ENCODE measurements at regions not wholly inside any gene's neighbourhood (a gene's known extent, or its start where the extent isn't known, plus 50 kb on each side); places are given as distances from the start of the nearest gene placed in this dataset.

DNA sequence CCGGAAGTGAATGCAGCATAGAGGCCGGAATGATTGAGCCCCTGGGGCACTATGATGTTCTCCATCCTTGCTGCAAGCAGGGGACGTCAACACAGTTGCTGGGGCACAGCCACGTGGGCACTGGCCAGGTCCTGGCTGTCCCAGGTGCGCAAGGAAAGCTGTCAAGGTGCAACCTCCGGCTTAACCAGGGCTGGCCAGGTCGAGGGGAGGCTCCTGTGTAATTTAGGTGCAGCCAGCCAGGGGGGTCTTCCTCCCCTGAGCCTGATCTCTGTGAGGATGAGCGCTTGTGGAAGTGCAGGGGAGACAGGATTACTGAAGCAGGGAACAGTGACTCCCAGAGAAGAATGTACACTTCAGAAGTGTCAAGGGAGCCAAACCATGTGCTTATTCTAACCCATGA lies 852.8 kb upstream of the TMEM132C start:
- no peaks in the 10 kb centered on the region for H3K9me3 ChIP-seq (ENCODE audit: control insufficient read depth, insufficient read depth, low read length)
- H3K36me3 ChIP-seq (ENCODE audit: insufficient read depth, low read length) = no peaks in the 10 kb centered on the region
- peaks cover 3% of the 10 kb centered on the region; the same call in 1 of the 2 replicates for H3K4me1 ChIP-seq (ENCODE audit: insufficient read depth, low read length)
- no peak overlapping the region for H3K9ac ChIP-seq (ENCODE audit: low read depth, low read length)

DNA sequence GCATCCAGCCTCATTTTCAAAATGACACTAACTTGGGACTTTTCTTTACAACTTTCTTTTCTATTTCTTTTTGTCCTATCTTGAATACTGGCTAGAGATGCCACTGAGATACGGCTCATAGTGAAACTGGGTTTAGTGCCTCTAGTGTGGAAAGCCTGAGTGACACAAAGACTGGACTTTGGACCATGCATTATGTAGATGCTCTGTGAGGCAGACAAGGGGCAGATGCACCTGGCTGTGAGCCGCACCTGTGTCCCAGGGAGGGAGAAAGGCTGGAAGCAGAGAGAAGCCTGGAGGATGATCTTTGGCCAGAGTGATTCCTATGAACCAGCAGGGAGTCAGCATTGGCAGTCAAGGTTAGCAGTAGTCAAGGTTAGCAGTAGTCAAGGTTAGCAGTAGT lies 852.3 kb upstream of the TMEM132C start:
- Histone ChIP-seq H3K9ac (ENCODE audit: low read depth, low read length) (no peak overlapping the region), H3K4me1 (ENCODE audit: insufficient read depth, low read length) (peaks cover 3% of the 10 kb centered on the region; the same call in 1 of the 2 replicates), H3K9me3 (ENCODE audit: control insufficient read depth, insufficient read depth, low read length) (no peaks in the 10 kb centered on the region), H3K36me3 (ENCODE audit: insufficient read depth, low read length) (no peaks in the 10 kb centered on the region)

DNA sequence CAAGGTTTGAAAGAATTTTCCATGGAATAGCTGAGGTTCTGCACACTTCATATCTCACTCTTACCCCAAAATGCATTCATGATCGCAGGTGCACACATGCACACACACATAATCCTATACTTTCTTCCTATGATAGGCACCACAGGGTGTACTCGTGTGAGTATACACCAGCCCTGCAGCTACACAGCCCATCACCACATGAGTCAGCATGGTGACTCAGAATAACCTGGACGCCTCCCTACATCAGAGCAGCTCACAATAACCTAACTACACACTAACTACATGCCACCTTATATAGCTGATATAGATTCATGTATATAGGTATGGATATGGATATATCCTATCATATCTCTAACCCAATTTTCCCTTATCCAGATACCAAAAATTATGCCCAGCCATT lies 850.2 kb upstream of the TMEM132C start:
- no peaks in the 10 kb centered on the region for H3K36me3 ChIP-seq (ENCODE audit: insufficient read depth, low read length)

DNA sequence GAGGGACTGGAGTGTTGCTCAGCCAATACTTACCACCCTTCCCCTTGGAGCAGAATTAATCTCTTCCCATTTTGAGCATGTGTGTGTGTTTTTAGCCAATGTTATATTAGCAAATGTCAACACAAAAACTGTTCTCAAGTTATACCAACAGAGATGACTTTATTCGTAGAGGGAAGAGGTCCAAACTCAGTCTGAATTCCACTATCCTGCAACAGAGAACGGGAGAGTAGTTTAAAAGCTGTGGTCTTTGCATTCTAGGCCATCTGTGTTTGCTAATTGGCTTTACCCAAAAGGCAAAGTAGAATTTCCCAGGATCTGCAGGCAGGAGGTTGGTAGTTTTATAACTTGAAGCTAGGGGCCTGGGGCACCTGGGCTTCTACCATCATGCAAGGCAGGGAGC lies 847.9 kb upstream of the TMEM132C start:
- Histone ChIP-seq H3K9me3 (ENCODE audit: control insufficient read depth, insufficient read depth, low read length) (no peaks in the 10 kb centered on the region), H3K4me1 (ENCODE audit: insufficient read depth, low read length) (peaks cover 3% of the 10 kb centered on the region; the same call in 1 of the 2 replicates), H3K36me3 (ENCODE audit: insufficient read depth, low read length) (no peaks in the 10 kb centered on the region), H3K9ac (ENCODE audit: low read depth, low read length) (no peak overlapping the region)

More for the DNA sequence above, 850.2 kb upstream of the TMEM132C start:
- Histone ChIP-seq H3K4me1 (ENCODE audit: insufficient read depth, low read length) (peaks cover 3% of the 10 kb centered on the region; the same call in 1 of the 2 replicates), H3K9me3 (ENCODE audit: control insufficient read depth, insufficient read depth, low read length) (no peaks in the 10 kb centered on the region), H3K9ac (ENCODE audit: low read depth, low read length) (no peak overlapping the region)

DNA sequence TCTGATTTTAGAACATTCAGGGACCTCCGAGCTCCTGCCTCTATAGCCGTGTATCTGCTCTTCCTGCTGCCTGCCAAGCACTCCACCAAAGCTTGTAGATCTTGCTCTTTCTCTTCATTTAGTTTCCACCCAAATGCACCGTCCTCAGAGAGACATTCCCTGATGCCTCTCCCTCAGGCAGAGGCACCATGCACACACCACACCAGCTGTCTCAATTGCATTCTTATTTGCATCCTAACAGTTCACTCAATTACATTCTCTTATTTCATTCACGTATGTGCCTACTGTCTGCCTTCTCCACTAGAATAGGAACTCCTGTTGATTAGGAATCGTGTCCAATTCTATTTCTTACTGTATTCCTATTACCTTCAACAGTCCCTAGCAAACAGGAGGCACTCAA lies 845.4 kb upstream of the TMEM132C start:
- no peak overlapping the region for H3K9ac ChIP-seq (ENCODE audit: low read depth, low read length)
- no peaks in the 10 kb centered on the region for H3K4me1 ChIP-seq (ENCODE audit: insufficient read depth, low read length)
- no peaks in the 10 kb centered on the region for H3K36me3 ChIP-seq (ENCODE audit: insufficient read depth, low read length)
- H3K9me3 ChIP-seq (ENCODE audit: control insufficient read depth, insufficient read depth, low read length) = no peaks in the 10 kb centered on the region; the same call in 1 of the 2 replicates

DNA sequence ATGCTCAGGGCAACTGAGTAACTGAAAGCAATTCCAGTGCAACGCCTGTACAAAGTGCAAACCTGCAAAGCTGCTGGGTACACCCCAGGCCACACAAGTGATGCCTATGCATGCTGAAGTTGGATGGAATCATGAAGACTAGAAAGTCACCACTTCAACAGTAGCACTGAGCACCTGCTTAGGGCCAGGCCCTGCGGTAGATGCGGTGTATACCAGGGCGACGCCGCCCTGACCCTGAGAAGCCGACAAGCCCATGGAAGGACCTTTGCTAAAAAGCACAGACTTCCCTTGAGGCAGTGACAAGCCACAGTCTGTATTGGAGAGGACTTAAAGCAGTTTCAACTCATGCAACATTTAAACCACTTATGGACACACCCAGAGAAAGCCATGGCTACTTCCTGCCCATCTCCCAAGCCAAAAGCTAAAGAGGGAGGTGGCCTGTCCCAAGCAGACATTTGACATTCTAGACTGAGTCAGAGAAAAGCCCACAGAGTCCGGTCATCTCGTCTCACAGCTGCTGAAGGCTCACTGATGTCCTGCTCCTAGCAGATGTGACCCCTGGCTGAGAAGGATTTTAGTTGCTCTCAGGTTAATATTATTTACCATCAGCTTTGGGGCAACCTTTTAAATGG lies 843.9 kb upstream of the TMEM132C start:
- no peaks in the 10 kb centered on the region for H3K36me3 ChIP-seq (ENCODE audit: insufficient read depth, low read length)
- no peaks in the 10 kb centered on the region; the same call in 1 of the 2 replicates for H3K9me3 ChIP-seq (ENCODE audit: control insufficient read depth, insufficient read depth, low read length)
- no peaks in the 10 kb centered on the region for H3K4me1 ChIP-seq (ENCODE audit: insufficient read depth, low read length)
- no peak overlapping the region for H3K9ac ChIP-seq (ENCODE audit: low read depth, low read length)

DNA sequence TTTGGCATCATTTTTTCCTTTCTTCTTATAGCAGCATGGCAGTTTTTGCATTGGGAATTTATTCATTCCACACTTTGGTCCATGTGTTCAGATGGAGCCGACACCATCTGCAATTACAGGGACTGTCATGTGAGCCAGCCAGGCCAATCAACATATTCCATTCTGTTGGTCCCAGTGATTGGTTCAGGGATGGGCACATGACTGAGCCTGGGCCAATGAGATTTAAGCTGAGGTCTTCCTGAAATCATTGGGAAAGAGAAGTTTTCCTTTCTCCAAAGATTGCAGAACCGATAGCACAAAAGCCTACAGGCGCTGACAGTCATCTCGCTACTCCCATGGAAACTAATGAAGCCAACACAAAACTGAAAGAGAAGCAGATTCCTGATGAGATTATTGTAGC lies 841.5 kb upstream of the TMEM132C start:
- Histone ChIP-seq H3K9me3 (ENCODE audit: control insufficient read depth, insufficient read depth, low read length) (no peaks in the 10 kb centered on the region; the same call in 1 of the 2 replicates), H3K9ac (ENCODE audit: low read depth, low read length) (no peak overlapping the region), H3K4me1 (ENCODE audit: insufficient read depth, low read length) (no peaks in the 10 kb centered on the region), H3K36me3 (ENCODE audit: insufficient read depth, low read length) (no peaks in the 10 kb centered on the region)

DNA sequence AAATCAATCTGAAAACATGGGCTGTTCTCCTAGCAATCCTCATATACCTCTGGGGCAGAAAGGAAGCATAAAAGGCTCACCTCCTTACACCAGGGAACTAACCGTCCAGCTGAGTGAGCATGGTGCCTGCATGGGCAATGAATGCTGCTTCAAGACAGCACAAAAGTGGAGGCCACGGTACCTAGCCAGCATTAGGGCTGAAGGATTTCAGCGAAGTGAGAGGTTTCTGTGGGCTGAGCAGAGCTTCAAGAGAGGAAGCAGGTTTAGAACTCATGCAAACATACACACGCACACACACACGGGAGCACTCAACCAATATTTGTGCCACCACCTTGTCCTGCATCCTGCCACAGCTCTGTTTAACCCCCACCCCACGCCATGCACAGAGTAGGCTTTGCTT lies 838.5 kb upstream of the TMEM132C start:
- H3K9me3 ChIP-seq (ENCODE audit: control insufficient read depth, insufficient read depth, low read length) = no peaks in the 10 kb centered on the region; the same call in 1 of the 2 replicates
- H3K36me3 ChIP-seq (ENCODE audit: insufficient read depth, low read length) = no peaks in the 10 kb centered on the region

DNA sequence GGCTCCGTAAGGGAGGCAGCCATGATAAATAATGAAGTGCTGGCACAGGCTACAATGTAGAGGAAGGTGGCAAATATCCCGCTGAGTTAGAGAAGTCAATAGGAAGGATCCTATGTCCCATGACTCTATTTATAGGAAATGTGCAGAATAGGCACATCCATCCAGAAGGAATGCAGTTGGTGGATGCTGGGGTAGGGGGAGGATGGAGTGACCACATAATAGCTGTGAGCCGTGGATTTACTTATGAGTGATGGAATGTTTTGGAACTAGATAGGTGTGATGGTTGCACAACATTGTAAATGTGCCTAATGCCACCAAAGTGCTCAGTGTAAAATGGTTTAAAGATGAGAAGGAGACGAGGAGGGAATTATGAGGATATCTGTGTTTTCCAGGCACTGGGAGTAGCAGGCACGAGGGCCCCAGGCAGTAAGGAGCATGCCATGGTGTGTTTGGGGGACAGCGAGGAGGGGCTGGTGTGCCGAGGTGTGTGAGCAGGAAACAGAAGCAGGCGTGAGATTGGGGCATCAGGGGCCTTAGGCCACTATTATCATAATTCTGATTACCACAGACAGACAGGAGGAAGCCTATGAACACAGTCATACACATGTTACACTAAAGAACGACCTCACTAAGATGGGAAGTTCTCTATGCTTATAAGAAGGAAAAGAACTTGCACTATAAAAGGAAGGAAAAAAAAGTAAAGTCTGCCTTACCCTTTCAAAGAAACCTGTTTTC lies 837.3 kb upstream of the TMEM132C start:
- Histone ChIP-seq H3K36me3 (ENCODE audit: insufficient read depth, low read length) (no peaks in the 10 kb centered on the region), H3K9me3 (ENCODE audit: control insufficient read depth, insufficient read depth, low read length) (no peaks in the 10 kb centered on the region; the same call in 1 of the 2 replicates), H3K4me1 (ENCODE audit: insufficient read depth, low read length) (no peaks in the 10 kb centered on the region), H3K9ac (ENCODE audit: low read depth, low read length) (no peak overlapping the region)

More for the DNA sequence above, 838.5 kb upstream of the TMEM132C start:
- Histone ChIP-seq H3K9ac (ENCODE audit: low read depth, low read length) (no peak overlapping the region), H3K4me1 (ENCODE audit: insufficient read depth, low read length) (no peaks in the 10 kb centered on the region)

DNA sequence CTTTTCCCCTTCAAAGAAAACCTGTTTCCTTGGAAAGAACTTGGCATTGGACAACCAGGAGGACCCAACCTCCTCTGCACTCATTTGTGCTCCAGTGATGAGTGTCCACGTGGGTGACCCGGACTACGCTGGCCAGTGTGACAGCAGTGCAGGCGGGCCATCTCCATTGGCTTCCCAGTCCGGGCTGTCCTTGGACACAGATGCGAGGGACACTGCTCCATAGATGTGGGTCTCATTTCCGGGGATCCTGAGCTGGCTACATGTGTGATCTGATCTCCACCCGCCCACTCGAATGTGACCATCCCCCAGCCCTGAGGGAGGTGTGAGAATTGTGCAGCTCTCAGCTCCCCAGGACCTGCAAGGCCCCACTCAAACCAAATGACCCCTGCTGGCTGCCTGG lies 836.6 kb upstream of the TMEM132C start:
- Histone ChIP-seq H3K9ac (ENCODE audit: low read depth, low read length) (no peak overlapping the region), H3K9me3 (ENCODE audit: control insufficient read depth, insufficient read depth, low read length) (no peaks in the 10 kb centered on the region), H3K4me1 (ENCODE audit: insufficient read depth, low read length) (no peaks in the 10 kb centered on the region), H3K36me3 (ENCODE audit: insufficient read depth, low read length) (no peaks in the 10 kb centered on the region)

DNA sequence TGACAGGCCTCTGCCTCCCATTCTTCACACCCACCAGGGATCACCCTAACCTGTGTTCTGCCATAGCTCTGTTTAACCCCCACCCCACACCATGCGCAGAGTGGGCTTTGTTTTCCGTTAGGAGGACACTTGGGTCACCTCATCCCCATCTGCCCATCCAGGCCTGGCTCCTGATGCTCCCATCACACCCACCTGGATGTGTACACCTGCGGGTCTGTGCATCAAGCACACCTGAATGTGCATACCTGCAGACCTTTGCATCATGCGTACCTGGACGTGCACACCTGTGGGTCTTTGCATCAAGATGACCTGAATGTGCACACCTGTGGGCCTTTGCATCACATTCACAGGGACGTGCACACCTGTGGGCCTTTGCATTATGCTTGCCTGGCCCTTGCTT lies 835.8 kb upstream of the TMEM132C start:
- H3K4me1 ChIP-seq (ENCODE audit: insufficient read depth, low read length) = no peaks in the 10 kb centered on the region
- no peaks in the 10 kb centered on the region for H3K9me3 ChIP-seq (ENCODE audit: control insufficient read depth, insufficient read depth, low read length)
- no peak overlapping the region for H3K9ac ChIP-seq (ENCODE audit: low read depth, low read length)
- H3K36me3 ChIP-seq (ENCODE audit: insufficient read depth, low read length) = no peaks in the 10 kb centered on the region

DNA sequence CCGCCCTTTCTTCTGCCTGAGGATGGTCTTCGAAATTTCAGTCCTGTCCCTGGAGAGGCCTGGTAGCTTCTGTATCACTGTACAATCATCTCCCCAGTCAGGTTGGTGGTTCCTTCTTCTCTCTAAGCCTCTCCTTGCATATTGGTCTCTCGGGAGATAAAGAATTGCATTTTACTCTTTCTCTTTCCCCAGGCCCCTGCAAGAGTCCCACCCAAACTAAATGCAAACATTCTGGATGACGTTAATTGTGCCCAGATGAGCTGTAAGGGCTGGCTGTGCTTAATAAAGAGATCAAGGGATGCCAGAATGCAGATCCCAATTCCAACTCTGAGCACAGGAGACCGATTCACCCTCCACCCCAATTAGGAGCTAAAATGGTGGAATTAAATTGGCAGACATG lies 835.4 kb upstream of the TMEM132C start:
- H3K9ac ChIP-seq (ENCODE audit: low read depth, low read length) = no peak overlapping the region
- H3K9me3 ChIP-seq (ENCODE audit: control insufficient read depth, insufficient read depth, low read length) = no peaks in the 10 kb centered on the region
- no peaks in the 10 kb centered on the region for H3K36me3 ChIP-seq (ENCODE audit: insufficient read depth, low read length)
- no peaks in the 10 kb centered on the region for H3K4me1 ChIP-seq (ENCODE audit: insufficient read depth, low read length)

DNA sequence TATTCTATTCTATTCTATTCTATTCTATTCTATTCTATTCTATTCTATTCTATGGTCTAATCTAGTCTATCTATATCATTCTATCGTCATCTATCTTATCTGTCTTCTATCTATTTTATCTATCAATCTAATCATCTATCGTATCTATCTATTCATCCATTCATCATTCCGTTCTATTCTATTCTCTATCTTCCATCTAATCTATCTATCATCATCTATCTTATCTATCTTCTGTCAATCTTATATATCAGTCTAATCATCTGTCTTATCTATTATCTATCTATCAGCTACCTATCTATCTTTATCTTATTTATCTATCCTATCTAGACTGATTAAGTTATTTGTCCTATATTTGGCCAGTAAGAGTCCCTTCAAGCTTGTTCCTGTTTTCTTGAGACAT lies 831.5 kb upstream of the TMEM132C start:
- Histone ChIP-seq H3K9me3 (ENCODE audit: control insufficient read depth, insufficient read depth, low read length) (no peaks in the 10 kb centered on the region; the same call in 1 of the 2 replicates), H3K36me3 (ENCODE audit: insufficient read depth, low read length) (no peaks in the 10 kb centered on the region), H3K9ac (ENCODE audit: low read depth, low read length) (no peak overlapping the region), H3K4me1 (ENCODE audit: insufficient read depth, low read length) (no peaks in the 10 kb centered on the region)

DNA sequence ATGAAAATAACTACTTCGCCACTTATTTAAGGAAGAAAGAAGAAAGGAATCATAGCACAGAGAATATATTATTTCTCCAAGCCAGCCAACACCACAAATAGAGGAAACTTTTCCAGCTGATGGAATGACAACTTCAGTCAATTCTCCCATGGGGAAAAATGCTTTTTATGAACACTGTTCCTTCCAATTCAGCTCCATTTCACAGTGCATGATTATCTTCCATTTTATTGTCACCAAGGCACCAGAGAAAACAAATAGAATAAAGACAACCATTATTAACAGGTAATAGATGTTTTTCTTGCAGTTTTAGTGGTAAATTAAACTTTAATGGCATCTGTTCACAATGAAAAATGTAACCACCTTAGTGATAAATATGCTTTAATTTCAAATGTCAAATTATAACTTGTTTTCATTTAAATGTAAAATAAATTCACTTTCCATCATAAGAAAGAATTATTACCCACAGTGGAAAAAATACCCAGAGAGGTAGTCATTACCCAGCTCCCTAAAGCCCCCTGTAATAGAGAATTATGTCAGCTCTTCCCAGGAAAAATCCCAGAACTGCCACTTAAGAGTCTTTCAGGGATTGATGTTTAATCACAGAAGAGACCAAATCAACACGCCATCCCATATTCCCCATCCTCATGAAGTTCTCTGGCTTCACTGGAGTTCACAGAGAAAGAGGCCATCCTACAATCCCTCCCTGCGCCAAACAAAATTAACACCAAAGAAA lies 828.3 kb upstream of the TMEM132C start:
- H3K36me3 ChIP-seq (ENCODE audit: insufficient read depth, low read length) = no peaks in the 10 kb centered on the region
- no peaks in the 10 kb centered on the region for H3K4me1 ChIP-seq (ENCODE audit: insufficient read depth, low read length)
- no peaks in the 10 kb centered on the region; the same call in 1 of the 2 replicates for H3K9me3 ChIP-seq (ENCODE audit: control insufficient read depth, insufficient read depth, low read length)
- no peak overlapping the region for H3K9ac ChIP-seq (ENCODE audit: low read depth, low read length)

All from ES-I3 (cell line).